SH-SY5Y (cell line): ENCODE measurements at regions not wholly inside any gene's neighbourhood (a gene's known extent, or its start where the extent isn't known, plus 50 kb on each side); places are given as distances from the start of the nearest gene placed in this dataset.

Source experiments
- GATA2 ChIP-seq: IDR thresholded peaks from 2 replicates; pipeline ENCODE4 v1.6.1; 2011; ENCODE audit warnings: mild to moderate bottlenecking, low read depth, low read length
- GATA3 ChIP-seq: IDR thresholded peaks from 2 replicates; pipeline ENCODE4 v1.6.1; 2011; ENCODE audit warnings: low read depth, mild to moderate bottlenecking, low read length, moderate library complexity

GRCh38 chr15:31263751-31264558 is 62.7 kb upstream of the KLF13 start:
- no peak for TF ChIP-seq GATA3
- TF ChIP-seq GATA2: 0 out of 2 replicates have a peak, but pooled peaks have one; percentile 9
